H1 (cell line): ENCODE measurements at regions not wholly inside any gene's neighbourhood (a gene's known extent, or its start where the extent isn't known, plus 50 kb on each side); places are given as distances from the start of the nearest gene placed in this dataset.

Experiments used
- CTCF ChIA-PET: fragments of 300-600 bp; sonication (Branson Sonifier 250); formaldehyde crosslinking; loops from one replicate; lab custom pipeline; 2021; ENCODE audit not compliant: partially characterized antibody; lab: Charles Lee
- POLR2A ChIA-PET: fragments of 300-600 bp; sonication (Branson Sonifier 250); formaldehyde crosslinking; loops from one replicate; lab custom pipeline; 2021; ENCODE audit warnings: inconsistent platforms; ENCODE audit not compliant: partially characterized antibody; lab: Charles Lee
- DNase-seq, 2 experiments: peaks; one replicate each; pipeline versions ENCODE4 v3.0.0 to v3.0.0-alpha.2; 2010 to 2022; ENCODE audit warnings: low spot score in 2 of 2, low read depth in 1 of 2, mixed read lengths in 1 of 2
- FAIRE-seq: peaks from 2 replicates; lab custom pipeline; 2011; peaks lifted over from hg19 to GRCh38; lab: Jason Lieb, UNC
- H2AFZ ChIP-seq: 2 replicates; pipeline ENCODE4 v1.8.1; 2012; ENCODE audit warnings: low read length, inconsistent platforms
- H2AK5ac ChIP-seq: 2 replicates; pipeline ENCODE4 v1.6.1; 2013; ENCODE audit warnings: low read depth, low read length
- H2BK120ac ChIP-seq: replicated peaks from 2 replicates; pipeline ENCODE3; 2013; ENCODE audit warnings: low read depth, low read length, inconsistent platforms
- H2BK12ac ChIP-seq: 2 replicates; pipeline ENCODE4 v1.6.1; 2013; ENCODE audit warnings: low read depth, low read length
- H2BK15ac ChIP-seq: 2 replicates; pipeline ENCODE4 v1.6.1; 2013; ENCODE audit warnings: low read length
- H2BK20ac ChIP-seq: 2 replicates; pipeline ENCODE4 v1.6.1; 2013; ENCODE audit warnings: low read length
- H2BK5ac ChIP-seq: 2 replicates; pipeline ENCODE4 v1.6.1; 2013; ENCODE audit warnings: low read depth, low read length
- H3K14ac ChIP-seq: 2 replicates; pipeline ENCODE4 v1.6.1; 2013; ENCODE audit warnings: inconsistent platforms; ENCODE audit not compliant: insufficient read length
- H3K18ac ChIP-seq: 2 replicates; pipeline ENCODE4 v1.6.1; 2013; ENCODE audit warnings: low read length; ENCODE audit errors: extremely low read depth
- H3K23ac ChIP-seq: 2 replicates; pipeline ENCODE4 v1.6.1; 2013; ENCODE audit warnings: inconsistent platforms; ENCODE audit not compliant: insufficient read length
- H3K23me2 ChIP-seq: 2 replicates; pipeline ENCODE4 v1.6.1; 2013; ENCODE audit warnings: low read depth, low read length
- H3K27ac ChIP-seq: 2 replicates; pipeline ENCODE4 v1.6.1; 2011; ENCODE audit warnings: low read depth, low read length, inconsistent platforms
- H3K27me3 ChIP-seq, 4 experiments: replicated peaks in 1 of 4; 1 replicate in 1 of 4; 2 replicates in 3 of 4; pipeline versions ENCODE4 v1.6.1 to v1.8.1; 2011 to 2013; ENCODE audit warnings: low read length in 3 of 4, mild to moderate bottlenecking in 3 of 4, inconsistent platforms in 2 of 4, mixed read lengths in 2 of 4, moderate library complexity in 1 of 4; ENCODE audit not compliant: control insufficient read depth in 3 of 4, insufficient read depth in 3 of 4; ENCODE audit errors: extremely low read depth in 1 of 4
- H3K36me3 ChIP-seq, 4 experiments: 2 replicates each; pipeline versions ENCODE4 v1.6.1 to v1.8.1; 2011 to 2013; ENCODE audit warnings: mild to moderate bottlenecking in 4 of 4, low read length in 3 of 4, moderate library complexity in 2 of 4, control low read depth in 1 of 4, inconsistent platforms in 1 of 4; ENCODE audit not compliant: insufficient read depth in 4 of 4, control insufficient read depth in 2 of 4
- H3K4ac ChIP-seq: replicated peaks from 2 replicates; pipeline ENCODE3; 2013; ENCODE audit warnings: low read length, low read depth, mixed read lengths, inconsistent platforms; ENCODE audit not compliant: insufficient read length
- H3K4me1 ChIP-seq, 4 experiments: replicated peaks in 1 of 4; 1 replicate in 1 of 4; 2 replicates in 3 of 4; pipeline versions ENCODE4 v1.6.1 to v1.8.1; 2011 to 2013; ENCODE audit warnings: low read length in 3 of 4, inconsistent platforms in 2 of 4, mixed read lengths in 1 of 4; ENCODE audit not compliant: insufficient read depth in 4 of 4, control insufficient read depth in 3 of 4
- H3K4me2 ChIP-seq, 2 experiments: 2 replicates each; pipeline versions ENCODE4 v1.6.1 to v1.8.1; 2011 to 2013; ENCODE audit warnings: low read depth in 2 of 2, low read length in 2 of 2, control low read depth in 1 of 2, inconsistent platforms in 1 of 2, mild to moderate bottlenecking in 1 of 2; ENCODE audit not compliant: insufficient read depth in 1 of 2
- H3K4me3 ChIP-seq, 4 experiments: fragments of 200-600, 300-600 bp in 1 of 4; sonication (generic), shearing (Covaris generic), sonication (Bioruptor Twin) in 1 of 4; 2 replicates each; pipeline versions ENCODE4 v1.5.1 to v1.8.1; 2011 to 2016; ENCODE audit warnings: low read length in 4 of 4, low read depth in 3 of 4, control low read depth in 2 of 4, inconsistent platforms in 2 of 4, mild to moderate bottlenecking in 2 of 4, mixed read lengths in 1 of 4, moderate library complexity in 1 of 4; ENCODE audit not compliant: insufficient read depth in 2 of 4; ENCODE audit errors: extremely low read depth in 1 of 4
- H3K56ac ChIP-seq: replicated peaks from 2 replicates; pipeline ENCODE3; 2013; ENCODE audit warnings: low read depth, mild to moderate bottlenecking, mixed read lengths, low read length, inconsistent platforms; ENCODE audit not compliant: insufficient read length
- H3K79me1 ChIP-seq: 2 replicates; pipeline ENCODE4 v1.6.1; 2013; ENCODE audit warnings: low read depth, low read length, control low read depth
- H3K79me2 ChIP-seq, 2 experiments: 2 replicates each; pipeline versions ENCODE4 v1.6.1 to v1.8.1; 2012 to 2013; ENCODE audit warnings: low read length in 2 of 2, mild to moderate bottlenecking in 2 of 2, inconsistent platforms in 1 of 2; ENCODE audit not compliant: insufficient read depth in 2 of 2, control insufficient read depth in 1 of 2
- H3K9ac ChIP-seq, 4 experiments: replicated peaks in 1 of 4; 1 replicate in 1 of 4; 2 replicates in 3 of 4; pipeline versions ENCODE4 v1.6.1 to v1.8.1; 2011 to 2013; ENCODE audit warnings: low read depth in 3 of 4, low read length in 3 of 4, control low read depth in 2 of 4, mild to moderate bottlenecking in 2 of 4, moderate library complexity in 2 of 4, inconsistent platforms in 1 of 4; ENCODE audit errors: extremely low read depth in 1 of 4
- H3K9me3 ChIP-seq, 2 experiments: 2 replicates each; pipeline versions ENCODE4 v1.6.1 to v1.8.1; 2012 to 2013; ENCODE audit warnings: mild to moderate bottlenecking in 2 of 2, moderate library complexity in 2 of 2, control low read depth in 1 of 2, inconsistent platforms in 1 of 2, low read depth in 1 of 2, low read length in 1 of 2, mixed read lengths in 1 of 2; ENCODE audit not compliant: insufficient read depth in 2 of 2
- H4K20me1 ChIP-seq, 2 experiments: replicated peaks in 1 of 2; 2 replicates each; pipeline versions ENCODE3 to v1.8.1; 2011 to 2013; ENCODE audit warnings: inconsistent platforms in 2 of 2, low read length in 2 of 2, mild to moderate bottlenecking in 1 of 2; ENCODE audit not compliant: insufficient read depth in 2 of 2, control insufficient read depth in 1 of 2
- H4K5ac ChIP-seq: 2 replicates; pipeline ENCODE4 v1.6.1; 2013; ENCODE audit warnings: low read length, low read depth, mixed read lengths, inconsistent platforms; ENCODE audit not compliant: insufficient read length
- H4K8ac ChIP-seq: 2 replicates; pipeline ENCODE4 v1.8.0; 2013; ENCODE audit warnings: mild to moderate bottlenecking, moderate library complexity, low read length, inconsistent platforms; ENCODE audit not compliant: insufficient read depth; ENCODE audit errors: extremely low read depth
- H4K91ac ChIP-seq: replicated peaks from 2 replicates; pipeline ENCODE3; 2013; ENCODE audit warnings: low read length, mixed read lengths, inconsistent platforms; ENCODE audit not compliant: insufficient read length
- CBX5 ChIP-seq: fragments of 300-800, 300-1000 bp; sonication (generic); IDR thresholded peaks from 2 replicates; pipeline ENCODE4 v1.7.1; 2016; ENCODE audit warnings: antibody characterized with exemption, low read length, low read depth
- CEBPB ChIP-seq: IDR thresholded peaks from 2 replicates; pipeline ENCODE4 v1.6.1; 2012; ENCODE audit warnings: low read depth, low read length
- CTBP2 ChIP-seq: IDR thresholded peaks from 2 replicates; pipeline ENCODE4 v1.7.0; 2011; ENCODE audit warnings: borderline replicate concordance, mild to moderate bottlenecking, moderate library complexity, mixed read lengths, low read length; ENCODE audit not compliant: insufficient read depth, insufficient read length
- HDAC2 ChIP-seq, 2 experiments: fragments of 300-600 bp in 1 of 2; sonication (generic) in 1 of 2; IDR thresholded peaks; 2 replicates each; pipeline ENCODE4 v1.6.1; 2011 to 2012; ENCODE audit warnings: low read depth in 2 of 2, low read length in 2 of 2, mild to moderate bottlenecking in 2 of 2, moderate library complexity in 2 of 2, borderline replicate concordance in 1 of 2, inconsistent platforms in 1 of 2
- KDM5A ChIP-seq: fragments of 200-600 bp; IDR thresholded peaks from 2 replicates; pipeline ENCODE4 v1.7.1; 2012; ENCODE audit warnings: mild to moderate bottlenecking, low read length, inconsistent platforms, mixed read lengths
- POLR2A ChIP-seq, 2 experiments: IDR thresholded peaks; 1 replicate in 1 of 2; 2 replicates in 1 of 2; pipeline ENCODE4 v1.6.1; 2011; ENCODE audit warnings: low read depth in 2 of 2, low read length in 2 of 2, mild to moderate bottlenecking in 2 of 2; ENCODE audit errors: control extremely low read depth in 1 of 2
- POLR2AphosphoS5 ChIP-seq: IDR thresholded peaks from 2 replicates; pipeline ENCODE4 v1.6.1; 2011; ENCODE audit warnings: low read depth, low read length
- RBBP5 ChIP-seq: IDR thresholded peaks from 2 replicates; pipeline ENCODE4 v1.7.1; 2012; ENCODE audit warnings: low read depth, mild to moderate bottlenecking, inconsistent platforms, low read length, moderate library complexity, borderline replicate concordance
- SIN3A ChIP-seq, 2 experiments: IDR thresholded peaks in 1 of 2; conservative IDR thresholded peaks in 1 of 2; 2 replicates each; pipeline ENCODE4 v1.6.1; 2011 to 2012; ENCODE audit warnings: low read length in 2 of 2, improper control_type of control experiment in 1 of 2, low read depth in 1 of 2, mild to moderate bottlenecking in 1 of 2
- SIX5 ChIP-seq: IDR thresholded peaks from 2 replicates; pipeline ENCODE4 v1.6.1; 2011; ENCODE audit warnings: mild to moderate bottlenecking, low read depth, low read length
- TAF7 ChIP-seq: optimal IDR thresholded peaks from 2 replicates; pipeline ENCODE3; 2011; ENCODE audit warnings: low read depth, mild to moderate bottlenecking, inconsistent platforms, low read length, moderate library complexity, borderline replicate concordance
- YY1 ChIP-seq: IDR thresholded peaks from 2 replicates; pipeline ENCODE4 v1.6.1; 2011; ENCODE audit warnings: low read depth, mild to moderate bottlenecking, low read length
- WGBS, 2 experiments: shearing (Covaris generic) in 1 of 2; methylation state at CpG; one replicate each; pipeline versions ENCODE4 v1.1.6 to v1.1.7; 2013 to 2015; ENCODE audit warnings: low lambda C conversion rate in 2 of 2, mixed read lengths in 2 of 2, inconsistent platforms in 1 of 2, low coverage in 1 of 2, missing lambda C conversion rate in 1 of 2; ENCODE audit not compliant: insufficient replicate concordance in 2 of 2, insufficient coverage in 1 of 2, insufficient read length in 1 of 2; ENCODE audit errors: extremely low coverage in 1 of 2, missing lambda C conversion rate in 1 of 2; 5-methylcytosine and 5-hydroxymethylcytosine counted together

- no peaks in the 10 kb centered on the region for H3K79me2 ChIP-seq
- 88% methylated on average over 6 of the region's 7 CpGs; no CpG with 5 or more reads in 1 of the 2 experiments for WGBS, 2 experiments
- H4K91ac ChIP-seq, result no peak overlapping the region
- H3K23ac ChIP-seq, result no peak overlapping the region
- H3K18ac ChIP-seq, result no peak overlapping the region
- no peak overlapping the region for H3K56ac ChIP-seq
- no peaks in the 10 kb centered on the region for H3K23me2 ChIP-seq
- no peak overlapping the region for H3K4ac ChIP-seq
- no peak overlapping the region for H2BK5ac ChIP-seq
- H3K9me3 ChIP-seq, result no peaks in the 10 kb centered on the region
- TF ChIP-seq KDM5A (no peak), SIX5 (no peak), POLR2AphosphoS5 (no peak), YY1 (no peak), POLR2A (IDR thresholded peaks at IDR 0.05; ENCODE audit: control extremely low read depth in 1 of 2, low read depth in 2 of 2, low read length in 2 of 2) (no peak), CEBPB (no peak), TAF7 (no peak), RBBP5 (no peak), SIN3A (conservative IDR thresholded peaks at IDR 0.05 in 1 of 2, IDR thresholded peaks at IDR 0.05 in 1 of 2; ENCODE audit: low read depth in 1 of 2, low read length in 2 of 2) (no peak), HDAC2 (IDR thresholded peaks at IDR 0.05; ENCODE audit: borderline replicate concordance in 1 of 2, low read depth in 2 of 2, low read length in 2 of 2) (no peak), CBX5 (no peak), CTBP2 (no peak)
- TF ChIP-seq, all 59 proteins: peak for 0
- Histone ChIP-seq H3K9ac (no peak overlapping the region), H2BK120ac (no peak overlapping the region), H4K5ac (no peak overlapping the region), H2BK12ac (no peak overlapping the region), H2AK5ac (no peak overlapping the region), H3K79me1 (no peaks in the 10 kb centered on the region), H3K4me2 (no peak overlapping the region), H4K20me1 (no peaks in the 10 kb centered on the region), H2BK20ac (no peak overlapping the region), H3K27ac (no peak overlapping the region), H3K4me1 (peaks cover 0 to 3% (median under 1%) of the 10 kb centered on the region in 4 experiments; a peak in 1 of 7 replicates), H3K36me3 (no peaks in the 10 kb centered on the region), H2BK15ac (no peak overlapping the region), H3K14ac (no peak overlapping the region), H3K4me3 (no peak overlapping the region), H2AFZ (no peak overlapping the region), H4K8ac (no peak overlapping the region), H3K27me3 (no peaks in the 10 kb centered on the region)
- POLR2A ChIA-PET, result no interaction called here
- no peak for FAIRE-seq
- CTCF ChIA-PET, result interaction anchor here (1.6 kb wide), 1 partner anchor 11 kb away, joined by 4 read pairs; no protein-coding TSS in a partner anchor
- no peak for DNase-seq
Measured at GRCh38 chrX:120752431-120753082, 122.7 kb upstream of the C1GALT1C1 start.
